Posterior vena cava (tissue), 2 donors: ENCODE measurements at regions not wholly inside any gene's neighbourhood (a gene's known extent, or its start where the extent isn't known, plus 50 kb on each side); places are given as distances from the start of the nearest gene placed in this dataset.

Experiments used
- DNase-seq: peaks from one replicate; pipeline ENCODE4 v3.0.0-alpha.2; 2020; ENCODE audit warnings: low spot score
- intact Hi-C, 2 donors: fragments of 100-400 bp; cut with DNase I; formaldehyde crosslinking; loops; one replicate each; pipeline versions ENCODE4 v1.14.1 to v1.14.2; 2022 to 2023
- donor health status: DM: yes; HTN: yes; CAD: no.
- donor health status: DM: yes; HTN: yes; CAD: no.

- no peak for DNase-seq
- intact Hi-C loops: no loop called here
These were observed 279.5 kb upstream of the KLF6 start for GRCh38 chr10:4064489-4064888.

GRCh38 chr10:4063717-4064116, 278.7 kb upstream of the KLF6 start:
- intact Hi-C loops: no loop called here

GRCh38 chr10:4062751-4063150, 277.7 kb upstream of the KLF6 start:
- intact Hi-C loops: no loop called here
- DNase-seq: no peak

More at GRCh38 chr10:4063717-4064116, 278.7 kb upstream of the KLF6 start:
- DNase-seq: no peak

- no peak for DNase-seq
- intact Hi-C loops: no loop called here
These were observed 277.1 kb upstream of the KLF6 start for GRCh38 chr10:4062072-4062471.

- DNase-seq: peak; percentile 96
- intact Hi-C loops: no loop called here
These were observed 276.5 kb upstream of the KLF6 start for GRCh38 chr10:4061441-4061951.

GRCh38 chr10:4059471-4060138, 274.6 kb upstream of the KLF6 start:
- intact Hi-C loops: no loop called here

GRCh38 chr10:4058514-4059029, 273.6 kb upstream of the KLF6 start:
- no peak for DNase-seq
- intact Hi-C loops: no loop called here

More at GRCh38 chr10:4059471-4060138, 274.6 kb upstream of the KLF6 start:
- DNase-seq: no peak

- intact Hi-C loops: no loop called here
- no peak for DNase-seq
These were observed 272.9 kb upstream of the KLF6 start for GRCh38 chr10:4057725-4058513.

- no peak for DNase-seq
- intact Hi-C loops: no loop called here
These were observed 272.0 kb upstream of the KLF6 start for GRCh38 chr10:4057021-4057420.

GRCh38 chr10:4054656-4055435, 269.8 kb upstream of the KLF6 start:
- DNase-seq: no peak
- intact Hi-C loops: no loop called here

- intact Hi-C loops: no loop called here
- DNase-seq: no peak
These were observed 268.9 kb upstream of the KLF6 start for GRCh38 chr10:4053940-4054339.

GRCh38 chr10:4051641-4052151, 266.7 kb upstream of the KLF6 start:
- intact Hi-C loops: no loop called here
- no peak for DNase-seq

GRCh38 chr10:4051011-4051640, 266.1 kb upstream of the KLF6 start:
- intact Hi-C loops: no loop called here
- DNase-seq: no peak

- intact Hi-C loops: no loop called here
- no peak for DNase-seq
These were observed 265.1 kb upstream of the KLF6 start for GRCh38 chr10:4050061-4050460.

- intact Hi-C loops: no loop called here
- no peak for DNase-seq
These were observed 264.3 kb upstream of the KLF6 start for GRCh38 chr10:4049348-4049747.

GRCh38 chr10:4048236-4048864, 263.3 kb upstream of the KLF6 start:
- no peak for DNase-seq
- intact Hi-C loops: no loop called here

- no peak for DNase-seq
- intact Hi-C loops: no loop called here
These were observed 261.8 kb upstream of the KLF6 start for GRCh38 chr10:4046712-4047354.

GRCh38 chr10:4046030-4046429, 261.0 kb upstream of the KLF6 start:
- intact Hi-C loops: no loop called here
- DNase-seq: no peak
